ENCODE measurements at regions not wholly inside any gene's neighbourhood (a gene's known extent, or its start where the extent isn't known, plus 50 kb on each side); places are given as distances from the start of the nearest gene placed in this dataset.
"Not testable (repeated sequence)": the region's sequence is repeated elsewhere in the genome, so short reads cannot be mapped to it uniquely, and the experiment has no call there.

DNA sequence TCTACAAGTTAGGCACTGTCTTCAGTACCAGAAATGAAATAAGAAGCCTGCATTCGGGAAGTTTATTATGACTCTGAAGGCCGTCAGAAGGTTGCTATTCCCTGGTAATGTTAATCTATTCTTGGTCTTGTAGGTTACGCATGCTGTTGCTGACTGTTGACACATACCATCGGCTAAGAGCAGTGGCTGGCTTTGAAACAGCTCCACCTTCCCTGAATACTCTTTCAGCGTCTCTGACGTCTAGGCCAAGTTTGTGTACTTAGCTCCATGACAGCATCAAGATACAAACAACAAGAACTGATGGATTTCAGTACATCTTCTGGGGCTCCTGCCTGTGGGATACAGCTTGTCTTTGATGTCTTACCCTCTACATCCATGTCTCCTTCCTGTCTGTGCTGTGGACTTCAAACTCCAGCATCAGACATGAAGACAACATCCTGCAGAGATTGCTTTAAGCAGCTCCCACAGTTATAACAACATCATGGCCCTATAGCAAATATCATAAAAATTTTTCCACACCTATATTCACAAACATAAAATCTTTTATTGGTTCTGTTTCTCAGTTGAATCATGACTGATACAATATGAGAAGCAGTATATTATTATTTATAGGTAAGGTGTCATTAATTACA is 906.0 kb downstream of the SPATA31A7 start:
- H3K27ac ChIP-seq (ENCODE audit: insufficient read depth in 1 of 2, low read depth in 1 of 2, low read length in 2 of 2, poor library complexity in 1 of 2, severe bottlenecking in 2 of 2); CTCF ChIA-PET: not testable (repeated sequence)

DNA sequence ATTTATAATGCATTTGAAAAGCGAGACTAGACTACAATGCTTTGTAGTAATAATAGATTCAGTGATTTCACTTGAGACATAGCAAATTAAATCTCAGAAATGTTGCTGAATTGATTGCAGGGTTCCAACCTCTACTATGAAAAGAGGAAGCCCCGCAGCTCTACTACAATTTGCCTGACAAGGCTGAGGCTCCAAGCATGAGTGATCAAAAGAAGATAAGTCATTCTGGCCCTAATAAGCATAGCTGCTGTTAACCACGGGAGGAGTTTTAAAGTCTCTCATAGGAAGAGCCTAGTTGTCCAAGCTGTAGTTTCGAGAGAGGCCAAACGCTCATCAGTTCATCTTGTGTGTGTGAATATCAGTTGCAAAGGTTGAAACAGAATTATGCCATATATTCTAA is 920.6 kb downstream of the SPATA31A7 start:
- H3K27ac ChIP-seq (ENCODE audit: insufficient read depth in 1 of 2, low read depth in 1 of 2, low read length in 2 of 2, poor library complexity in 1 of 2, severe bottlenecking in 2 of 2); POLR2A ChIA-PET; H3K36me3 ChIP-seq (ENCODE audit: control insufficient read depth in 4 of 4, insufficient read depth in 4 of 4, low read length in 3 of 4); CTCF ChIA-PET; H3K9me3 ChIP-seq (ENCODE audit: control extremely low read depth in 1 of 5, control insufficient read depth in 4 of 5, insufficient read depth in 2 of 5, low read depth in 1 of 5, low read length in 4 of 5); H3K4me1 ChIP-seq (ENCODE audit: control extremely low read depth in 1 of 4, control insufficient read depth in 4 of 4, insufficient read depth in 4 of 4, low read length in 3 of 4); H3K4me3 ChIP-seq (ENCODE audit: control insufficient read depth in 1 of 7, extremely low read depth in 1 of 7, insufficient read depth in 4 of 7, low read depth in 2 of 7, low read length in 6 of 7); H3K27me3 ChIP-seq (replicated peaks in 2 of 5; ENCODE audit: control insufficient read depth in 4 of 5, insufficient read depth in 5 of 5, low read length in 4 of 5); DNase-seq: not testable (repeated sequence)
- no CpG with 5 or more reads among the region's 5 CpGs for WGBS (ENCODE audit: insufficient coverage)

More for the DNA sequence above, 906.0 kb downstream of the SPATA31A7 start:
- H3K36me3 ChIP-seq (ENCODE audit: control insufficient read depth in 4 of 4, insufficient read depth in 4 of 4, low read length in 3 of 4); H3K27me3 ChIP-seq (replicated peaks in 2 of 5; ENCODE audit: control insufficient read depth in 4 of 5, insufficient read depth in 5 of 5, low read length in 4 of 5); DNase-seq; POLR2A ChIA-PET; H3K9me3 ChIP-seq (ENCODE audit: control extremely low read depth in 1 of 5, control insufficient read depth in 4 of 5, insufficient read depth in 2 of 5, low read depth in 1 of 5, low read length in 4 of 5); H3K4me1 ChIP-seq (ENCODE audit: control extremely low read depth in 1 of 4, control insufficient read depth in 4 of 4, insufficient read depth in 4 of 4, low read length in 3 of 4); H3K4me3 ChIP-seq (ENCODE audit: control insufficient read depth in 1 of 7, extremely low read depth in 1 of 7, insufficient read depth in 4 of 7, low read depth in 2 of 7, low read length in 6 of 7): not testable (repeated sequence)
- no CpG with 5 or more reads among the region's 6 CpGs for WGBS (ENCODE audit: insufficient coverage)

DNA sequence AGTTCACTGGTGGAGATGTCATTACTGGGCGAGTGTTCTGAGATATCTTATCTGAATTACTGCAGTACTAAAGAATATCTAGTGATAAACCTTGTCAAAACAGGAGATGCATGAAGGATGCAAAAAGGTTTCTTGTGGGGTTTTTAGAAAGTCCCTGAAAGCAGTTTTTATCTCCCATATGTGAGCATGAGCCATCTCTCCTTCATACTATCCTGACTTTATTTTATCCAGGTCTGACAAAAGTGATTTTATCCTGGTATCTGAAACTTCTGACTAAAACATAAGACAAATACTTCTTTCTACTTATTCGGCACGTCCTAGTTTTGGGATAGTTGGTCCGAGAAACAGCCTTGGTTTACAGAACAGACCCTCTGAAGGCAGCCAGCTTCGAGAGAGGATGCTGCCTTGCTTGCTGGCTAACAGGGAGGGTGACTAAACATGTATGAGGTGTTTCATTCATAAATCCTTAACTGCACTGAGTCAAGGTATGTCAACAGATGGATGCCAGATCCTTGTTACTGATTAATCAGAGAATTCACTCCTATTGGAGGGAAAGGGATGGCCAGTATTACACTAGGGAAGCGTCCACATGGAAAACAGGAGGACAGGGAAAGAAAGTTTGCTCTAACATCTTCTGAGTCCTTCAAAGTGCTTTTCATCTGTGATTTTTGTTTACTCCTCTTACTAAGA is 927.3 kb downstream of the SPATA31A7 start:
- no CpG with 5 or more reads among the region's 6 CpGs for WGBS (ENCODE audit: insufficient coverage)
- H3K4me1 ChIP-seq (ENCODE audit: control extremely low read depth in 1 of 4, control insufficient read depth in 4 of 4, insufficient read depth in 4 of 4, low read length in 3 of 4); H3K4me3 ChIP-seq (ENCODE audit: control insufficient read depth in 1 of 7, extremely low read depth in 1 of 7, insufficient read depth in 4 of 7, low read depth in 2 of 7, low read length in 6 of 7); POLR2A ChIA-PET; CTCF ChIA-PET; H3K27ac ChIP-seq (ENCODE audit: insufficient read depth in 1 of 2, low read depth in 1 of 2, low read length in 2 of 2, poor library complexity in 1 of 2, severe bottlenecking in 2 of 2); H3K9me3 ChIP-seq (ENCODE audit: control extremely low read depth in 1 of 5, control insufficient read depth in 4 of 5, insufficient read depth in 2 of 5, low read depth in 1 of 5, low read length in 4 of 5); H3K36me3 ChIP-seq (ENCODE audit: control insufficient read depth in 4 of 4, insufficient read depth in 4 of 4, low read length in 3 of 4); DNase-seq; H3K27me3 ChIP-seq (replicated peaks in 2 of 5; ENCODE audit: control insufficient read depth in 4 of 5, insufficient read depth in 5 of 5, low read length in 4 of 5): not testable (repeated sequence)

DNA sequence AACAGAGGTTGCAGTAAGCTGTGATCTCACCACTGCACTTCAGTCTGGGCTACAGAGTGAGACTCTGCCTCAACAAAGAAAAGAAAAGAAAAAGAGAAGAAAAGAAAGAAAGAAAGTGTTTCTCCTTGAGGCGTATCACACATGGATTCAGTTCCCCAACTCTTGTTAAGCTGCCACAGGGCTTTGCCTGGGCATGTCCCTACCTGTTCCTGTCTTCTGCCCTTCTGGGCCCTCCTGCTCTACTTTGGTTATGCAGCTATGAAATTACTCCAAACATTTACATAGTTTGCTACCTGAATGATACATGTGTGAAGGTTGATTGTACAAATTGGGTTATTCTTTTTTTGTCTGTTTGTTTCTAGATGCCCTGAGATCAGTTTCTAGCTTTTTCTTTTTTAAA is 929.8 kb downstream of the SPATA31A7 start:
- DNase-seq; POLR2A ChIA-PET; H3K4me3 ChIP-seq (ENCODE audit: control insufficient read depth in 1 of 7, extremely low read depth in 1 of 7, insufficient read depth in 4 of 7, low read depth in 2 of 7, low read length in 6 of 7); CTCF ChIA-PET; H3K27me3 ChIP-seq (replicated peaks in 2 of 5; ENCODE audit: control insufficient read depth in 4 of 5, insufficient read depth in 5 of 5, low read length in 4 of 5); H3K27ac ChIP-seq (ENCODE audit: insufficient read depth in 1 of 2, low read depth in 1 of 2, low read length in 2 of 2, poor library complexity in 1 of 2, severe bottlenecking in 2 of 2); H3K9me3 ChIP-seq (ENCODE audit: control extremely low read depth in 1 of 5, control insufficient read depth in 4 of 5, insufficient read depth in 2 of 5, low read depth in 1 of 5, low read length in 4 of 5); H3K4me1 ChIP-seq (ENCODE audit: control extremely low read depth in 1 of 4, control insufficient read depth in 4 of 4, insufficient read depth in 4 of 4, low read length in 3 of 4); H3K36me3 ChIP-seq (ENCODE audit: control insufficient read depth in 4 of 4, insufficient read depth in 4 of 4, low read length in 3 of 4): not testable (repeated sequence)
- no CpG with 5 or more reads among the region's 1 CpG for WGBS (ENCODE audit: insufficient coverage)

DNA sequence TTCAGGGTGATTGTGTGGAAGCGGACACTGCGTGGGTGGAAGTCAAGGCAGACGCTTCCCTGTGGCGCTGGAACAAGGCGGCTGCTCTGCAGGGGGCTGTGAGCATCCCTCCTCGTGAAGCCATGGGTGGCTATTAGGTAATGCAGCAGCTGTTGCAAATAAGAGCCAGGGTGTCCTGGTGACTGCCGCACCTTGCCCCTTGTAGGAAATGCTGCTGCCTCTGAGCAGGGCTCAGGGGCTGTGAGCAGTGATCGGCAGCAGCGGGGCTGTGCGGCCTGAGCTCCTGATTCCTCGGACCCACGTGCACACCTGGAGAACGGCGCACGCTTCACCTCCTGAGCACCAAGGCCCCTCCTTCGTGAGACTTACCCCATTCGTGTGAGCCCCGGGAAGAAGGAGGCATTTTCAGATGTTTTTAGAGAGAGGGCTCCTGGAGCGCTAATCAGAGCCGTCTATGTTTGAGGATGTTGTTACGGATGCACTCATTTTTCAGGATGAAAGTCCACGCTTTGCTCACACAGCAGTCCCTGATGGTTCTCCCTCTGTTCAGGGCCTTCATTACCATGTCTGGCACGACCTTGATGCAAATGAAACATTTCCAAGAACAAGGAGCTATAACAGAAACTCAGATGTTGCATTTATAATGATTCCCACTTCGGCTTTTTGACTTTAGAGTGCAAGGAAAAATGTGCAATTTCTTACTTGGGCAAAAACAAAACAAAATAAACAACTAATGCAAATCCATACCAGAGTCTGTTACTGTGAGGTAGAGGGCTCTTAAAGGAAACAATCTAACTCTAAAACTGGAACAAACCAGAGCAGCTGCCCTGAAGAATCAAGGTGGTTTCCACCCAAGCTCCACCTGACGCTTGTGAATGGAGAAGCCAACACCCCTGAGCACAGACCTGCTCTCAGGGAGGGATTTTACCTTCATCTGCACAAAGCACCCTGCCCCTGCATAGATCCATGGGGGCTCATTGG is 936.1 kb downstream of the SPATA31A7 start:
- H3K27me3 ChIP-seq (replicated peaks in 2 of 5; ENCODE audit: control insufficient read depth in 4 of 5, insufficient read depth in 5 of 5, low read length in 4 of 5); CTCF ChIA-PET; H3K27ac ChIP-seq (ENCODE audit: insufficient read depth in 1 of 2, low read depth in 1 of 2, low read length in 2 of 2, poor library complexity in 1 of 2, severe bottlenecking in 2 of 2); H3K36me3 ChIP-seq (ENCODE audit: control insufficient read depth in 4 of 4, insufficient read depth in 4 of 4, low read length in 3 of 4); DNase-seq; H3K4me1 ChIP-seq (ENCODE audit: control extremely low read depth in 1 of 4, control insufficient read depth in 4 of 4, insufficient read depth in 4 of 4, low read length in 3 of 4); H3K4me3 ChIP-seq (ENCODE audit: control insufficient read depth in 1 of 7, extremely low read depth in 1 of 7, insufficient read depth in 4 of 7, low read depth in 2 of 7, low read length in 6 of 7); H3K9me3 ChIP-seq (ENCODE audit: control extremely low read depth in 1 of 5, control insufficient read depth in 4 of 5, insufficient read depth in 2 of 5, low read depth in 1 of 5, low read length in 4 of 5); POLR2A ChIA-PET: not testable (repeated sequence)
- no CpG with 5 or more reads among the region's 25 CpGs for WGBS (ENCODE audit: insufficient coverage)

DNA sequence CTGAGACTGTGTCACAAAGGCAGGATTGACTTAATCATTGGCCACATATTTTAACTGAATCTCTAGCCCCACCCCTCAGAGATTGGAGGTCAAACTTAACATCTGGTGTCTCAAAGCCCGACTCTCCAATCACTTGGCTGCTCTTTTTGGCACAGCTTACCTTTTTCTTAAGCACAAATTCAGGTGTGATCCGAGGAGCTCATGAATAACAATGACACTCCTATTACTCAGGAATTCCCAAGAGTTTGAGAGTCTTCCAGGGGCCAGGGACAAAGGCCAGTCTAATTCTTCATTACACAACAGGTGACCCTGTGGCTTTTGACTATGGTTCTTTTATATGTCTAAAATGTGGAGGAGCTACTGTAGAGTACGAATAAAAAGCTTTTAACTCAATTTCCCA is 945.2 kb downstream of the SPATA31A7 start:
- H3K27ac ChIP-seq (ENCODE audit: insufficient read depth in 1 of 2, low read depth in 1 of 2, low read length in 2 of 2, poor library complexity in 1 of 2, severe bottlenecking in 2 of 2); DNase-seq; POLR2A ChIA-PET; H3K9me3 ChIP-seq (ENCODE audit: control extremely low read depth in 1 of 5, control insufficient read depth in 4 of 5, insufficient read depth in 2 of 5, low read depth in 1 of 5, low read length in 4 of 5); H3K36me3 ChIP-seq (ENCODE audit: control insufficient read depth in 4 of 4, insufficient read depth in 4 of 4, low read length in 3 of 4); H3K4me1 ChIP-seq (ENCODE audit: control extremely low read depth in 1 of 4, control insufficient read depth in 4 of 4, insufficient read depth in 4 of 4, low read length in 3 of 4); CTCF ChIA-PET; H3K4me3 ChIP-seq (ENCODE audit: control insufficient read depth in 1 of 7, extremely low read depth in 1 of 7, insufficient read depth in 4 of 7, low read depth in 2 of 7, low read length in 6 of 7); H3K27me3 ChIP-seq (replicated peaks in 2 of 5; ENCODE audit: control insufficient read depth in 4 of 5, insufficient read depth in 5 of 5, low read length in 4 of 5): not testable (repeated sequence)
- no CpG with 5 or more reads among the region's 3 CpGs for WGBS (ENCODE audit: insufficient coverage)

DNA sequence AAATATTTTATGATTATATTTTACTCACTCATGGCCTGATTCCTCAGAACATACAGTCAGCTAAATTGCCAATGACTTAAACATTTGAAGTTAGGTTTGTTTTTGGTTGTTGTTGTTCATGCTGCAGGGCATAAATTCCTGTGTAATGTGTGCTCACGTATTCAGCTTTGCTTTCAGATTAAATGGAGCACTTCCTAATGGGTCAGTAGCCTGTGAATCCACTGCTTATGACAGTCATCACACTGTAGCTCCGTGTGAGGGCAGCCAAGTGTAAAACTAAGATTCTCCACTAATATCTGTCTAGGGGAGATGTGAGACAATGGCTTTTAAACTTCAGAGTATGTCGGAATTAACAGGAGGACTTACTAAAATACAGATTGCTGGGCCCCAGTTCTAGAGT is 955.8 kb downstream of the SPATA31A7 start:
- H3K36me3 ChIP-seq (ENCODE audit: control insufficient read depth in 4 of 4, insufficient read depth in 4 of 4, low read length in 3 of 4); H3K9me3 ChIP-seq (ENCODE audit: control extremely low read depth in 1 of 5, control insufficient read depth in 4 of 5, insufficient read depth in 2 of 5, low read depth in 1 of 5, low read length in 4 of 5); POLR2A ChIA-PET; H3K4me3 ChIP-seq (ENCODE audit: control insufficient read depth in 1 of 7, extremely low read depth in 1 of 7, insufficient read depth in 4 of 7, low read depth in 2 of 7, low read length in 6 of 7); H3K27ac ChIP-seq (ENCODE audit: insufficient read depth in 1 of 2, low read depth in 1 of 2, low read length in 2 of 2, poor library complexity in 1 of 2, severe bottlenecking in 2 of 2); CTCF ChIA-PET; H3K4me1 ChIP-seq (ENCODE audit: control extremely low read depth in 1 of 4, control insufficient read depth in 4 of 4, insufficient read depth in 4 of 4, low read length in 3 of 4); DNase-seq; H3K27me3 ChIP-seq (replicated peaks in 2 of 5; ENCODE audit: control insufficient read depth in 4 of 5, insufficient read depth in 5 of 5, low read length in 4 of 5): not testable (repeated sequence)
- no CpG with 5 or more reads among the region's 3 CpGs for WGBS (ENCODE audit: insufficient coverage)
